ENCODE measurements at regions not wholly inside any gene's neighbourhood (a gene's known extent, or its start where the extent isn't known, plus 50 kb on each side); places are given as distances from the start of the nearest gene placed in this dataset.

GRCh38 chr13:106700439-106700838, 132.5 kb upstream of the ARGLU1 start:
- TF ChIP-seq EZH2 (IDR thresholded peaks at IDR 0.05): no peak
- no peak for TF ChIP-seq FOXP2 (optimal IDR thresholded peaks at IDR 0.05; ENCODE audit: control extremely low read depth, extremely low read length, insufficient read depth)

Measured in SK-N-MC (cell line).